WTC11 (cell line): ENCODE measurements at regions not wholly inside any gene's neighbourhood (a gene's known extent, or its start where the extent isn't known, plus 50 kb on each side); places are given as distances from the start of the nearest gene placed in this dataset.

Experiments used
- ATAC-seq: fragments of 200-7000 bp; cut with Tn5 transposase; 2 replicates; pipeline ENCODE4 v1.10.0; 2021; ENCODE audit warnings: mild to moderate bottlenecking, moderate library complexity
- CTCF ChIA-PET: fragments of 300-600 bp; sonication (Branson Sonifier 250); formaldehyde crosslinking; loops from one replicate; lab custom pipeline; 2021; ENCODE audit warnings: antibody characterized with exemption; lab: Charles Lee
- POLR2A ChIA-PET: fragments of 350-600 bp; sonication (Branson Sonifier 250); formaldehyde crosslinking; loops from one replicate; lab custom pipeline; 2021; ENCODE audit warnings: antibody characterized with exemption; lab: Charles Lee
- DNase-seq: peaks from one replicate; pipeline ENCODE4 v3.0.0; 2021; ENCODE audit warnings: low spot score
- H3K27ac Mint-ChIP-seq: 2 replicates; pipeline ENCODE4 v1.8.0; 2021; ENCODE audit warnings: mixed read lengths
- H3K27me3 Mint-ChIP-seq: 2 replicates; pipeline ENCODE4 v1.8.0; 2021; ENCODE audit warnings: low read depth, mild to moderate bottlenecking, moderate library complexity, mixed read lengths
- H3K36me3 Mint-ChIP-seq: 2 replicates; pipeline ENCODE4 v1.8.0; 2021; ENCODE audit warnings: mixed read lengths
- H3K4me1 Mint-ChIP-seq: 2 replicates; pipeline ENCODE4 v1.8.0; 2022; ENCODE audit warnings: mixed read lengths
- H3K4me3 Mint-ChIP-seq: 2 replicates; pipeline ENCODE4 v1.8.0; 2021; ENCODE audit warnings: mild to moderate bottlenecking, moderate library complexity, mixed read lengths
- H3K9me3 Mint-ChIP-seq: 2 replicates; pipeline ENCODE4 v1.8.0; 2021; ENCODE audit warnings: mixed read lengths
- AFF4 ChIP-seq: sonication (generic); formaldehyde crosslinking; IDR thresholded peaks from 2 replicates; pipeline ENCODE4 v1.8.1; 2023; ENCODE audit warnings: mild to moderate bottlenecking, missing genetic modification reagents, borderline replicate concordance
- ELF4 ChIP-seq: sonication (generic); formaldehyde crosslinking; IDR thresholded peaks from 2 replicates; pipeline ENCODE4 v1.8.1; 2022; ENCODE audit warnings: low read depth, mild to moderate bottlenecking, moderate library complexity, missing genetic modification reagents
- FOXJ3 ChIP-seq: sonication (generic); formaldehyde crosslinking; IDR thresholded peaks from 2 replicates; pipeline ENCODE4 v1.9.0; 2021; ENCODE audit warnings: missing genetic modification reagents, mild to moderate bottlenecking, borderline replicate concordance
- FOXP1 ChIP-seq: sonication (generic); formaldehyde crosslinking; IDR thresholded peaks from 2 replicates; pipeline ENCODE4 v1.8.0; 2022; ENCODE audit warnings: missing genetic modification reagents, mild to moderate bottlenecking, moderate library complexity, borderline replicate concordance
- GTF2I ChIP-seq: fragments of 250-450 bp; sonication (Bioruptor Pico); conservative IDR thresholded peaks from 2 replicates; pipeline ENCODE4 v1.4.0; 2021; ENCODE audit warnings: mild to moderate bottlenecking
- MXD4 ChIP-seq: fragments of 250-450 bp; sonication (Bioruptor Pico); IDR thresholded peaks from 2 replicates; pipeline ENCODE4 v1.8.0; 2021; ENCODE audit warnings: mild to moderate bottlenecking, moderate library complexity, borderline replicate concordance
- NFE2L1 ChIP-seq: sonication (generic); formaldehyde crosslinking; IDR thresholded peaks from 2 replicates; pipeline ENCODE4 v1.8.1; 2023; ENCODE audit warnings: missing genetic modification reagents
- NR3C1 ChIP-seq: sonication (generic); formaldehyde crosslinking; conservative IDR thresholded peaks from 2 replicates; pipeline ENCODE4 v1.8.1; 2023; ENCODE audit warnings: low read depth, mild to moderate bottlenecking, missing genetic modification reagents
- TEAD1 ChIP-seq: sonication (generic); formaldehyde crosslinking; IDR thresholded peaks from 2 replicates; pipeline ENCODE4 v1.8.0; 2022; ENCODE audit warnings: mild to moderate bottlenecking, missing genetic modification reagents
- ZMAT4 ChIP-seq: fragments of 250-450 bp; sonication (Bioruptor Pico); IDR thresholded peaks from 2 replicates; pipeline ENCODE4 v1.9.0; 2021; ENCODE audit warnings: mild to moderate bottlenecking
- ZNF263 ChIP-seq: sonication (generic); formaldehyde crosslinking; IDR thresholded peaks from 2 replicates; pipeline ENCODE4 v1.8.1; 2022; ENCODE audit warnings: low read depth, mild to moderate bottlenecking, moderate library complexity, missing genetic modification reagents
- TF ChIP-seq, protein P1 (sequence below): sonication (generic); formaldehyde crosslinking; IDR thresholded peaks from 2 replicates; pipeline ENCODE4 v1.8.1; 2022; ENCODE audit warnings: mild to moderate bottlenecking, moderate library complexity, missing genetic modification reagents
- TF ChIP-seq, protein P2 (sequence below): sonication (generic); formaldehyde crosslinking; IDR thresholded peaks from 2 replicates; pipeline ENCODE4 v1.8.0; 2022; ENCODE audit warnings: missing genetic modification reagents

DNA sequence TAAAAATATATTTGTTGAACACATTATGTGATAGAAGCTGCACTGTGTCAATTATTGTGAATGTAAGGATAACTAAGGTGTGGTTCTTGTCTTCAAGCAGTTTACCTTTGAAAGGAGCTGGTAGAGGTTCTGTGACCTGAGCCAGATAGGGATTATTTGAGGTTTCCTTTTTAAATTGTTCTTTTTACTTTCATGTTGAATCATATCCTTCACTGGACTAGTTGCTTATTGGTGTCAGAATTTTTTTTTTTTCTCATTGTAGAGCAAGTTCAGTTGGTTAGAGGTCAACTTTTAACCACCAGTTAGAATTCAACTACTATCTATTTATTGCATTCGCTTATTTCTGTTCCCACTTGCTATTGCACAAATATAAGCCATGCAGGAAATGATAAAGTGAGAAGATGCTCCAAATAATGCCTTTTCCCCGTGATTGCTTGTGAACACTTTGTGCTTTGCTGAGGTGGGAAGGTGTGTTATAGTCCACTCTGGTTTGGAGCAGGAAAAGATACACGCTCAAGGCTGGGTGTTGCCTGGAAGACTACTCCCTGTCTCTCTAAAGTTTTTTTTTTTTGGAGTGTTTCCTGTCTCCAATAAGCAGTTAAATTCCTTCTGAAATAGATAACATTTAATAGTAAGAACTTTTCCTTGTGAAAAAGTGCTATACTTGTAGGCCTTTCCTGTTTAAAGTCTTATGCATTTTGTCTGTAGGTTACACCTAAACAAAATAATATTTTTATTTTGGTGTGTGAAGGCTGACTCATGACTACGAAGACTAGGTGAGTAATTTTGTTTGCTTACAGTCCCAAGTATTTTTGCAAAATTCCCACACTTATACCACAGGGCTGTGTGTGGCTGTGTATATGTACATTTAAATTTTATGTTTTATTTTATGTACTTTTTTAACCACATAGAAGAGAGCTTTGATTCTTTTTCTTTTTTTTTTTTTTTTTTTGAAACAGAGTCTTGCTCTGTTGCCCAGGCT is 83.8 kb upstream of the LCORL start (continued):
- TF ChIP-seq ZMAT4 (CRISPR knock-in tag) (no peak), AFF4 (CRISPR knock-in tag) (no peak), ZNF263 (CRISPR knock-in tag) (no peak), NR3C1 (no peak), TEAD1 (CRISPR knock-in tag) (no peak), GTF2I (CRISPR knock-in tag) (no peak), ELF4 (CRISPR knock-in tag) (no peak), FOXJ3 (CRISPR knock-in tag) (no peak)
- TF ChIP-seq, protein P1, sequence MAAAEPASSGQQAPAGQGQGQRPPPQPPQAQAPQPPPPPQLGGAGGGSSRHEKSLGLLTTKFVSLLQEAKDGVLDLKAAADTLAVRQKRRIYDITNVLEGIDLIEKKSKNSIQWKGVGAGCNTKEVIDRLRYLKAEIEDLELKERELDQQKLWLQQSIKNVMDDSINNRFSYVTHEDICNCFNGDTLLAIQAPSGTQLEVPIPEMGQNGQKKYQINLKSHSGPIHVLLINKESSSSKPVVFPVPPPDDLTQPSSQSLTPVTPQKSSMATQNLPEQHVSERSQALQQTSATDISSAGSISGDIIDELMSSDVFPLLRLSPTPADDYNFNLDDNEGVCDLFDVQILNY (CRISPR knock-in tag), result no peak
- TF ChIP-seq, protein P2, sequence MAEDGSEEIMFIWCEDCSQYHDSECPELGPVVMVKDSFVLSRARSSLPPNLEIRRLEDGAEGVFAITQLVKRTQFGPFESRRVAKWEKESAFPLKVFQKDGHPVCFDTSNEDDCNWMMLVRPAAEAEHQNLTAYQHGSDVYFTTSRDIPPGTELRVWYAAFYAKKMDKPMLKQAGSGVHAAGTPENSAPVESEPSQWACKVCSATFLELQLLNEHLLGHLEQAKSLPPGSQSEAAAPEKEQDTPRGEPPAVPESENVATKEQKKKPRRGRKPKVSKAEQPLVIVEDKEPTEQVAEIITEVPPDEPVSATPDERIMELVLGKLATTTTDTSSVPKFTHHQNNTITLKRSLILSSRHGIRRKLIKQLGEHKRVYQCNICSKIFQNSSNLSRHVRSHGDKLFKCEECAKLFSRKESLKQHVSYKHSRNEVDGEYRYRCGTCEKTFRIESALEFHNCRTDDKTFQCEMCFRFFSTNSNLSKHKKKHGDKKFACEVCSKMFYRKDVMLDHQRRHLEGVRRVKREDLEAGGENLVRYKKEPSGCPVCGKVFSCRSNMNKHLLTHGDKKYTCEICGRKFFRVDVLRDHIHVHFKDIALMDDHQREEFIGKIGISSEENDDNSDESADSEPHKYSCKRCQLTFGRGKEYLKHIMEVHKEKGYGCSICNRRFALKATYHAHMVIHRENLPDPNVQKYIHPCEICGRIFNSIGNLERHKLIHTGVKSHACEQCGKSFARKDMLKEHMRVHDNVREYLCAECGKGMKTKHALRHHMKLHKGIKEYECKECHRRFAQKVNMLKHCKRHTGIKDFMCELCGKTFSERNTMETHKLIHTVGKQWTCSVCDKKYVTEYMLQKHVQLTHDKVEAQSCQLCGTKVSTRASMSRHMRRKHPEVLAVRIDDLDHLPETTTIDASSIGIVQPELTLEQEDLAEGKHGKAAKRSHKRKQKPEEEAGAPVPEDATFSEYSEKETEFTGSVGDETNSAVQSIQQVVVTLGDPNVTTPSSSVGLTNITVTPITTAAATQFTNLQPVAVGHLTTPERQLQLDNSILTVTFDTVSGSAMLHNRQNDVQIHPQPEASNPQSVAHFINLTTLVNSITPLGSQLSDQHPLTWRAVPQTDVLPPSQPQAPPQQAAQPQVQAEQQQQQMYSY (CRISPR knock-in tag), result no peak

GRCh38 chr4:18103876-18104605 is 82.5 kb upstream of the LCORL start:
- Mint-ChIP-seq H3K4me1 (no peaks in the 10 kb centered on the region), H3K27ac (no peak overlapping the region), H3K27me3 (no peaks in the 10 kb centered on the region), H3K36me3 (no peaks in the 10 kb centered on the region), H3K4me3 (no peak overlapping the region), H3K9me3 (no peaks in the 10 kb centered on the region)
- ChIA-PET POLR2A (interaction anchor here (1.0 kb wide), 1 partner anchor 55 kb away, joined by 3 read pairs; no protein-coding TSS in a partner anchor), CTCF (no interaction called here)
- DNase-seq, result no peak
- ATAC-seq, result no peak
- no peak for TF ChIP-seq MXD4 (CRISPR knock-in tag)
- TF ChIP-seq NFE2L1 (CRISPR knock-in tag), result no peak
- TF ChIP-seq FOXP1 (CRISPR knock-in tag), result no peak
